T1000 (cell line): ENCODE measurements at regions not wholly inside any gene's neighbourhood (a gene's known extent, or its start where the extent isn't known, plus 50 kb on each side); places are given as distances from the start of the nearest gene placed in this dataset.

ENCODE experiments used
- DNase-seq: peaks from one replicate; lab custom pipeline; 2025; ENCODE audit warnings: mixed read lengths; lab: John Stamatoyannopoulos, UW

DNA sequence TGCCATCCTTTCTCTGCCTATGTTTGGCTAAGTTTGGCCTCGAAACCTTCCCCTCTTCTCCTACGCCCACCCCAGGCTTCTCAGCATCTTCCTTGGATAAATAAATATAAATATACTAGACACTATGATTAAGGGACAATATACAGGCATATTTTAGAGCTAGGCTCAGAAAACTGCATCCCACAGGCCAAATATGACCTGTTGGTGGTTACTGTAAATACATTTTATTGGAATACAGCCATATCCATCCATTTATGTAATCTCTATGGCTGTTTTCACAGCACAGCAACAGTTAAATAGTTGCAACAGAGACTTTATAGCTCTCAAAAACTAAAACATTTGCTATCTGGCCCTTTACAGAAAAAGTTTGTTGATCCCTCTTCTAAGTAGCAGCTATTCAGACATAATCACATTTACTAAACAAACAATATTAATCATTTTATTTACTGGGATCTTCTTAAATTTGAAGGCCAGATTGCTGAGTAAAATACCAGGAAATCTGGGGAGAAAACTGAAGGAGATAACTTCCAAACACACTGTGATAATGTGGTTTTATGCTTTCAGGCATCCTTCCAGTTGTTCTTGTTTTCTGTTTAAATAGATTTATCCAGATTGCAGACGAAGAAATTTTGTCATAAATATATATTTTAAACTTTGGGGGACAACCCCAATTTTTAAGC, 269.7 kb upstream of the THRB start:
- DNase-seq: no peak

DNA sequence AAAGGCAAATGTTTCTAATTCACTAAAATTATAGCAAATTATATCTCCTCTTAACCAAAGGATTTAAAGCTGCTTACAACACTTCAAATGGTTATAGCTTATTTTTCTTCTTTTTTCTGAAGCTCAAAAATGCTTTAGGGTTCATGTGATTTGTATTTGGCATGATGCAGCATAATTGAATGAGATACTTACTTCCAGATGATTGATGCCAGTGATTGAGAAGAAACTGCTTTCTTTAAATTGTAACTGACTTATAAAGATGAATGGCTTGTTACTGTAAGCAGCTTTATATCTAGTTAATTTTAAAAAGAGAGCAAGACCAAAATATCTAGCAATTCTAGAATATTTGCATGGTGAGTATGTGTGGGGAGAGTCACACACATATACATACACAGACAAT, 270.7 kb upstream of the THRB start:
- no peak for DNase-seq

DNA sequence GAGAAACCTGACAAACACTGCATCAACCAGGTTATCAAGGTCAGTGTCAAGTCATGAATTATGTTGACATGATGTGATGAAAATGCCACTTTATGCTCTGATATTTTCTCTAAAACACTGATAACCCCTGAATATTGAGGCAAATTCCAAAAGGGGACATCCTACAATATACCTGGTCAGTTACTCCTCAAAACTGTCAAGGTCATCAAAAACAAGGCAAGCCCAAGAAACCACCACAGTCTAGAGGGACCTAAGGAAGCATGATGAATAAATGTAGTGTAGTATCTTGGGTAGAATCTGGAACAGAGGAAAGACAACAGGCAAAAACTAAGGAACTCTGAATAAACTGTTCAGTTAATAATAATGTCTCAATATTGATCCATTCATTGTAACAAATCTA, 275.3 kb upstream of the THRB start:
- no peak for DNase-seq

DNA sequence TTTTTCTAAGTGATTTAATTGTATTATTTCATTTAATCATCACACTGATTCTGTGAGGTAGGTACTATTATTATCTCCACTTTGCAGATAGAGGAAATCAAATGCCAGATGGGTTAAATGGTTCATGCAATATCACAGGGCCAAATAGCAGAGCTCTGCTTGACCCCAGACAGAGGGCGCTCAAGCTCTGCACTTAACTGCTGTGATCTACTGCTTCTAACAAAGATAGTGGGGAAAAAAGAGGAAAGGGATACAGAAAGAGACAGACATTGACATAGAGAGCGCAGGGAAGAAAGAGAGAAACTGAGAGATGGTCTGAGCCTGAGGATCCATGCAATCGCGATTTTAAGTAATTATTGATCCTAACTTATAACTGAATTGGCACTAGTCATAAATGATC, 279.1 kb upstream of the THRB start:
- no peak for DNase-seq

DNA sequence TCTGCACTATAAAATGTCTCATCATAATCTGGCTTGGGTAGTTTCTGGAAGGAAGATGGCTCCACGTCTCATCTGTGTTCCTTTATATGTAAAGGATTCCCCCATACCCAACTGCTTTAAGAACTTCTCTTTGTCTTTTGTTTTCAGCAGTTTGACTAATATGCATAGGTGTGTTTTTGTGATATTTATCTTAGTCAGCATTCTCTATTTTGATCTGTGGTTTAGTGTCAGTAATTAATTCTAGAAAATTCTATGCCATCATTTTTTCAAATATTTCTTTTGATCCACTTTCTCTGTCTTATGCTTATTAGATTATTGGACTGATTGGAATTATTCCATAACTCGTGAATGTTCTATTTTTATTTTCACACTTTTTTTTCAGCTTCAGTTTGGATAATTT, 286.3 kb upstream of the THRB start:
- no peak for DNase-seq

DNA sequence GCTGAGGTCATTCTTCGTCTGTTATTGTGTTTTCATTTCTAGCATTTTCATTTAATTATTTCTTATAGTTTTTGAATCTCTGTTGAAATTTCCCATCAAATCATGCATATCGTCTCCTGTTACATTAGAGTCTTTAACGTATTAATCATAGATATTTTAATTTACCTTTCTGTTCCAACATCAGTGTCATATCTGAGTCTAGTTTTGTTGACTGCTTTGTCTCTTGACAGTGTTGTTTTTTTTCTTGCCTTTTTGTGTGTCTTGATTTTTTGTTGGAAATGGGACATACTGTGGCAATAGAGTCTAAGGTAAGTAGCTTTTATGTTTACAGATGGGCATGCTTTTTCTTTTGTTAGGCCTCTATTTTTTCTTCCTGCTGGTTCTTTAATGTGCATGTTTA, 286.8 kb upstream of the THRB start:
- no peak for DNase-seq

DNA sequence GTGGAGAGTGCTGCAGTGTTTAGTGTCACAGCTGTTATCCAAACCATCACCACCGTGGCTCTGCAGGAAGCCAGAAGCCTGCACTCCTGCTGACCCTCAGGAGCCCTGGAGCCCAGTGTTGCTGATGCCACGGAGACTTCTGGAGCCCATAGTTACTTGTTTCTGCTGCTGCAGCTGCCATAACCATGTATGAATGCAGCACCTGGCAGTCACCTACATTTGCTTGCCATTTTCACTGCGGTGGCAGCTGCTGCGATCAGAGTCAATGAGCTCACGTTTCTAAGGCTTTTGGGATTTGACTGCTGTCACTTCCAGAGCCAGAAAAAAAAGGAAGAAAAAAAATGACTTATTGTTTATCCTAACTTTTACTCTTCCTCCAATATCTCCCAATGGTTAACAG, 299.2 kb upstream of the THRB start:
- DNase-seq: no peak

DNA sequence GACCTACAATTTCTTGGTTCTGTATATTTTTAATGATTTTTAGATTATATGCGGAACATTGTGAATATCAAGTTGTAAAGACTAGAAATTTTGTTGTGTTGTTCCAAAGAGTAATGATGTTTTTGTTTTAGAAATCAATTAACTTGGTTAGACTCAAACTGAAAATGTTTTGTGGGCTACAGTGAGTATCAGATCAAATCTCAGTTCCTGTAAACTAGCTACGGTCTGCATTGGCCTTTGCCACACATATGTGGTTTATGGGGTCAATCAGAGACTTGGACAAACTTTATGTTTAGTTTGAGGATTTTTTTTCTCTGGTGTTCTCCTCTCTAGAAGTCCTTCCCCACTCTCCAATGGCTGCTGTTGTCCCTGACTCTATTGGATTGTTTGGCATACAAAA, 308.0 kb upstream of the THRB start:
- DNase-seq: no peak

DNA sequence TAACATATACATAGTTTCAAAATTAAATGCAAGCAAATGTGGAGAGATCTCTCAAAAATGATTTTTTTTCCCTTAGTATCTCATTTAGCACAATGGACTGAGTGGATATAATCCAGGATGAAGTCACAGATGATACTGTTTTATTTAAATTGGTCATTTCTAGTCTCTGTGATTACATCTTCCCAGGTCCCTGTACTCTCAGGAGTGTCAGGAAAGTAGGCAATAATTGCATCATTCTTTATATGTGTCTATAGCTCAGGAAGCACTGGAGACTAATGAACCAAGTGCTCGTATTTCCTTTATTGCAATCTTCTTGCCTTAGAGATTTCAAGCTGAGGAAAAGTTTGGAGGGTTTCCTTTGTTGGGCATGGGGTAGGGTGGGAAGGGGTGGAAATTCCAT, 309.4 kb upstream of the THRB start:
- no peak for DNase-seq

DNA sequence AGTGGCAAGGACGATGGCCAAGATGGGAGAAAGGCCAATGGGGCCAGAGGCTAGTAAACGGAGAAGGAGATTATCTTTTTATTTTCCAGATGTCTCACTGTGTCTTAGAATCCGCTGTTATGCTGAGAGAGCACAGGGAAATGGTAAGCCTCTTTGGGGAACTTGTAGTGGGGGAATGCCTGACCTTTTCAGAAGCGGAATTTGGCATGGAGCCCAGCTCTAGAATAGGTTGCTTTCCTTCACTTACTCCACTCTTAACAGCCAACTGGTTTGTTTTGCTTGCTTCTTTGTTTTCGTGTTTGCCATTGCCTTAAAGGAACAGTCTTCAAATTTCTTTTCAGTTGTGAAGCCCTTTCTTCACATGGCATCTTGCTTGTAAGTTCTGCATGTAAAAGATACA, 316.2 kb upstream of the THRB start:
- no peak for DNase-seq

DNA sequence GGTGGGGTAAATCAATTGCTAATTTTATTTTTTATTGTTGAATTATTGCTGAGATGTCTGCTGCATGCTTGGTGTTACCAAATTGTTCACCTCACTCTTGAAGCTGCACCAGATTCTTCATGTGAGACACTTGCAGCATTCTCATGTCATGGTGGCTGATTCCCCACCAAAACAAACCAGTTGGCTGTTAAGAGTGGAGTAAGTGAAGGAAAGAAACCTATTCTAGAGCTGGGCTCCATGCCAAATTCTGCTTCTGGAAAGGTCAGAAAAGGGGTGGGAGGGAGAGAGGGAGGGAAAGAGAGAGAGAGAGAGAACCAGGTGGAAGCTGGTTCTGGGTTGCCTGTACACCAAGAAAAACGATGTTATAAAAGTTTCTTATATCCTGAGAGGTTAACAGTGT, 317.5 kb upstream of the THRB start:
- DNase-seq: no peak

DNA sequence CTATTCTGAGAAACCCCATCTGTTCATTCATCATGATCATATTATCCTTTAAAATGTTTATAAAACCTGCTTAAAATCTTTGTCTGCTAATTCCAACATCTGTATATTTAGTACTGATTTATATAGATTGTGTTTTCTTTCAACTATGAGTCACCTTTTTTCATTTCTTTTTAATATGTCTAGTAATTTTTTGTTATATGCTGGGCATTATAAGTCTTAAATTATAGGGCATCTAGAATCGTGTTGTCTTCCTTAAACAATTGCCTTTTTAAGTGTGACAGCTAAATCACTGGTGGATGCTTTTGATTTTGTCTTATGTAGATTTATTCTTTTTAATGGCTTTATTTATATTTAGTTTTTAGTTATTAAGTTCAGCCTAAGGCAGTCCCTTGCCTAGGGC, 323.4 kb upstream of the THRB start:
- DNase-seq: no peak

DNA sequence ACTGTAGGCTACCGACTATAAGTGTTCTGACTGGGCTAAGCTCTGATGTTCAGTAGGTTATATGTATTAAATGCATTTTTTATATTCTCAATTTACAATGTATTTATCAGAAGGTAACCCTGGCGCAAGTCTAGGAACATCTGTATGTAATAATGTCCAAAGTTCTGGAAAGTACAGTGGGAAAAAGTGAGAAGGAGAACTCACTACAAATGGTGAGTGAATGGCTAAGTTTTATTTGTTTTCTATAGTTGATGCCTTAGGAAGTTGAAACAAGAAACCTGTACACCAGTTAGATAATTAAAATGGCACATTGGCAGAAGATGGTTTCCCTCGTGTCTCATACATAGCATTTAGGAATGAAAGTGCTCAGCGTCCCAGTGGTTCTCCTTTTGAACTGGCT, 333.4 kb upstream of the THRB start:
- DNase-seq: no peak

DNA sequence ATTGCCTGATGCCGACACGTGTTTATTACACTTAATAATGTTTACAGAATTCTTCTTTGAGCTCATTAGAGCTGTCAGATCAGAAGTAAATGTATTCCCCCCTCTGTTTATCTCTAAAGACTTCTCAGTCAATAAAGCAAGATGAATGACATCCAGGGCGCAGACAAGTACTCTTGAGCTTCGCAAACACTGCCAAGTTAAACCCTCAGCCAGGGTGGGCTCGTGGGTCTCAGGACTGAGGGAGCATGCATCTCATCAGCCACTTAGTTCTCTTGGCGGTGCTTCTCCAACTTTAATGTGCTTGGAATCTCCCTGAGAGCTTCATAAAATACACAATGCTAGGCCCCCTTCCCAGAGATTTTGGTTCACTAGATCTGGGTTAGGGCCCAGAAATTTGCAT, 333.9 kb upstream of the THRB start:
- DNase-seq: no peak

DNA sequence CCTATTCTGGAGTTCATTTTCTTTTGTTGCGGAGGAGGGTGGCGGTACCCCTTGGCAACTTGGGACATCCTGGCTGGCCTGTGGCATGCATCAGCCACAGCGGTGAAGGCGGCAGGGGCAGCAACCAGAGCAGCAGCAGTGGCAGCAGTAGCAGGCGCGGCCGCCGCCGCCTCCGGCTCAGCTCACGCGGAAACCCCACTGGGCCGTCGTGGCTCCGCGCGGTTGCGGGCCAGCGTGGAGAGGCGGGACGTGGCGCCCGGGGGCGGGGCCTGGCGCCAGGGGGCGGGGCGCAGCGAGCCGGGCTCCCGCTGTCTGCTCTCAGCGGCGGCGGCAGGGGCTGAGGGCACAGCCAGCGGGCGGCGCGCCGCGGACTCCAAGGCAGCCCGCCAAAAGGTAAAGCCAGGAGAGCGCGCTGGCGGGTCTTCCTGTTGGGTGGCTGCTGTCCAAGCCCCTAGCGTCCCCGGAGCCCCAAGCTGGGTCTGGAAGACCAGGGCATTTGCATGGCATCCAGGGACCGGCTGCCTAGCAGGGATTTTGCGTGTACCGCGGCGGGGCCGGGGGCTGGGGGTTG, 334.4 kb upstream of the THRB start:
- peak; percentile 23 for DNase-seq

DNA sequence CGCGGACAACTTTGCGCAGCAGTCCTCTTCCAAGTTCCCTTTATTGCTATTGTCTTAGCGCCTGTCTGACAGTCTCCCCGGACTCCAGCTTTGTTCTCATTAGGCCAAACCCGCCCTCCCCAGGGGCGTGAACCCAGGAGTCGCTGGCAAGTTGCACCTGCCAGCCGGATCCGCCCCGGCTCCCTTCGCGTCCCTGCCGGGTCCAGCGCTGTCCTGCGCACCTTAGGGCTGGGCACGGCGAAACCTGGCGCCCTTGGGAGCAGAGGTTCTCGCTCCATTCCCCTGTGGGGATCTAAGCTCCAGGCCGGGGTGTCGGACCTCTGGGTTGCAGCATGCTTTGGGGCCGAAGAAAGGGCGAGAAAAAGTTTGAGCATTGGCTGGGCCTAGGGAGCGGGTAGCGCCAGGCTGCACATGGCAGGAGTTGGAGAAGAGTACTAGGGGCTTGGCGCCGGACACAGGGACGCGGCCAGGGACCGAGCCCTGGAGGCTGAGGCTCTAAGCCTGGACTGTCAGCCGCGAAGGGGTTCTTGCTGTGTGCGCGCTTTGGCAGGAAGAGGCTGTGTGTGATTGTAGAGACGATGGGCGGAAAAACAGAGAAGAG, 335.1 kb upstream of the THRB start:
- no peak for DNase-seq

DNA sequence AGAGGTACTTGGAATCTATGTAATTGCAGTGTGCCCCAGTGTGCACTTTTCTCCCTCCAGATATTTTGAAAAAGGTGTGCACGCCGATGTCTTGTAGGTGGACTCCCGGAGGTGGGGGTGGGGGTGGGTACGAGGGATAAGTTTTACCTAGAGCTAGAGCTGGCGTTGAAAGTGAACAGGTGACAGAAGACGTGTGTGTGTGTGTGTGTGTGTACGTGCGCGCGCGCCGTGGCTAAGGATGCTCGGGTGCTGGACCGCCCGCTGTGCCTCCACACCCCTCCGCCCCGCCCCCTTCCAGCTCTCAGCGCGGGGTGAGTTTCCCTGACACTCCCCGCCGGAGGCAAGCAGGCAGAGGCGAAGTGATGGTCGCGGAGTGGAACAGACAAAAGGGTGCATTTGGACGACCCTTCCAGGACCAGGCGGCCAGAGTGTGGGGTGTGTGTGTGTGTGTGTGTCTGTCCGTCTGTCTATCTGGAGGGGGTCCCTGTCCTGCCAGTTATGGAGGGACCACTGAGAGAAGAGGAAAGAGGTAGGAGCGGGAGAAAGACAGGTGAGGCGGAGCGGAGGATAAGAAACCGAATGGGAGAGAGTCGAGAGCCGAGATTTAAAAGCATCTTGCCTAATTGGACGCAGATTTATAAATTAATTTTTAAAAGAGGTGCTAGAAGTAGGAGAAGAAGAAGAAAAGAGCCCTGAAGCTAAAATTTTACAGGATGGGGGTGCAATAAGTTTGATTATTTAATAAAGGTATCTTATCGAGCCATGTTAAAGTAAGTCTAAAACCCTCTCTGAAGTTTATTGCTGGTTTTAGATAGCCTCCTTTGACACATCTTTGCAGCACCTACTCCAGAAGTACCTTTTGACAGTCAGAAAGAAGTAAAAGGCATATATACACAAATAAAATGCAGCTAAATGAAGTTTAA, 335.8 kb upstream of the THRB start:
- no peak for DNase-seq

DNA sequence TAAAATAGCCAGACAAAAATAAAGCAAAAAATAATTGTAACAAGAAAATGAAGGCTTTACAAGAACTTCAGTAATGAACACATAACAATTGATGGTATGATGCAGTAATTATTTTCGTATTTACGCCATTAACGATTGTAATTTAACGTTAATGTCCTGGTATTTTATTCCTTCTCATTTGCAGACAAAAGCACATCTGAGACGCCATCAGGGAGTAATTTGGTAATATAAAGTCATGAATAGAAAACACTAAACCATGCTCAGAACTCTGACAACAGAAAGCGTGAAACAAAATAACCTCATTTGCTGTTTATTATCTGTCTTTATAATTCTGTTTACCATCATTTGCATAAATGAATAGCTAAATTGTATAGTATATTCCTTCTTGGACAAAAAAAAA, 336.6 kb upstream of the THRB start:
- no peak for DNase-seq

DNA sequence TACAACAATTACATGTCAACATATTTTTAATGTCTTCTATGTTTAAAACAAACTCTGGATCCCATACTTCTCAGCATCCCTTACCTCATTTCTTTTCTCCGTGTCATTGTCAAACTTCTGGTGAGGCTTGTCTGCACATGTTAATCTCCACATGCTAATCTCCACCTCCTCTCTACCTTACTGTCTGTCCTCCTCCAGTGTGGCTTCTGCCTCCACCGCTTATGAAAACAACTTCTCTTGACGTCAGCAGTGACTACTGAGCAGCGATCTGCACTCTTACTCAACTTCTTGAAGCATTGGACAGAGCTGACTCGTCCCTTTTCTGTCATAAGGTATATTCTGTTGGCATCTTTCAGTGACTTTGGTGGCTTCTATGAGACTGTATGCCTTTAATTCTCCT, 338.2 kb upstream of the THRB start:
- DNase-seq: no peak

DNA sequence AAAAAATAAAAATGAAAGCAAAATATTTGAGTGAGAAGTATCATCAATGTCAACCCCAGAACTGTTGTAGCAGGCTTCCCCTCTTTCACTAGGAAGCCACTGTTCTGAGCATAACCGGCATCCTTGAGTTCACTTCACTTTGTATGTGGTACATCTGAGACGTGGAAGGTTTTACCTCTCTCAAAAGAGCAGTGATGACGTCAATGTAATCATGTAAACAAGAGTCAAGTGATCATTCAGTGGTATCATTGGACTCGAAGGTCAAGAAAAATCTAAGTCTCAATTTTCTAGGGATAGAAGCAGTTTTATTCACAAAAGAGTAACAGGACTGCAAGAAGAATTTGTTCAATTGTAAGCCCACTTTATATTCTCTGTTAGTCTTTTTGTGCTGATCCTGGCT, 339.8 kb upstream of the THRB start:
- DNase-seq: no peak

DNA sequence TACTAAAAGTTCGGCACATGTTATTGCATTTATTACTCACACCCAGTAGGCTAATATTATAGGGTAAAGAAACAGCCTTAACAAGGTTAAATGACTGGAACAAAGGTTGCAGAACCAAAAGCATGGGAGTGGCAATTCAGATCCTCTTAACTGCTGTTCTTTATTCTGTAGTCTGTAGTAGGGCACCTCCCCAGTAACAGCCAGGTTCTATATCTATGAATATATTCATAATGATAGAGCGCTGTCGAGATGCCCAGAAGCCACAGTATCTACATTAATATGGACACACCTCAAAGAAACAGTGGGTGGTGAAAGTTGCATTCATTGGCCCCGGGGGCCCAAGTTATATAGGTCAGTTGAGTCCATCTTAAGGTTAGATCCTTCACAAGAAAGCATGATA, 340.9 kb upstream of the THRB start:
- no peak for DNase-seq

DNA sequence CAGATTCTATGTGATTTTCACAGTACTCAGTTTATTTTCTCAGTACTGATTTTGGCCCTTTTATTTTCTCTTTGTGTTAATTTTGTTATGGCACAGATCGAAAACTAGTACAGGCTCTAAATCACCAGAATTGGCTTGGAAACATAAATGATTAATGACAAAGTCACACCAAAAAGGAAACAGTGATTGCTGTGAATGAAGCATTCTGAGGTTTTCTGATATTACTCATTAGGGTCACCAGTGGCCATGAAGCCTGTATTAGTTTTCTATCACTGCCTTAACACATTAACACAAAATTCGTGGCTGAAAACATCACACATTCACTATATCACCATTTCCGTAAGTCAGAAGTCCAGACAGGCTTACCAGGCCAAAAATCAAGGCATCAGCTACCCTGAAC, 343.0 kb upstream of the THRB start:
- DNase-seq: no peak

DNA sequence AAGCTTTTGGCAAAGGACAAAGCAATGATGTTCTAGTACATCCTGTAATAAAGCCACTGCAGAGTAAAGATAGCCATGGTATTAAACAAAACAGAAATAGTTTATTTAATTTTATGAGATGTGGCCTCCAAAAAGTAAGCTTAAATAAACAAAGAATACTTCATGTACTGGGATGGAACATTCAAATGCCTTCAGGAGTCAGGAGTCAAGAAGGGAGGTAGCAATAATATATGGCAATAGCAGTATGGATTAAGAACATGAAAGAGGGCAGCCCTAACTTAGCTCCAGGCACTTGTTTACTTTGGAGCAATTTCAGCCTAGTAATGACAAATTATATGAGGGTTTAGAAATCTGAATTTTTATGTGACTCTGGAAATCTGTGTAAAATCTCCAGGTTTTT, 343.9 kb upstream of the THRB start:
- DNase-seq: no peak
